ENCODE measurements at regions not wholly inside any gene's neighbourhood (a gene's known extent, or its start where the extent isn't known, plus 50 kb on each side); places are given as distances from the start of the nearest gene placed in this dataset.
"Not testable (repeated sequence)": the region's sequence is repeated elsewhere in the genome, so short reads cannot be mapped to it uniquely, and the experiment has no call there.

DNA sequence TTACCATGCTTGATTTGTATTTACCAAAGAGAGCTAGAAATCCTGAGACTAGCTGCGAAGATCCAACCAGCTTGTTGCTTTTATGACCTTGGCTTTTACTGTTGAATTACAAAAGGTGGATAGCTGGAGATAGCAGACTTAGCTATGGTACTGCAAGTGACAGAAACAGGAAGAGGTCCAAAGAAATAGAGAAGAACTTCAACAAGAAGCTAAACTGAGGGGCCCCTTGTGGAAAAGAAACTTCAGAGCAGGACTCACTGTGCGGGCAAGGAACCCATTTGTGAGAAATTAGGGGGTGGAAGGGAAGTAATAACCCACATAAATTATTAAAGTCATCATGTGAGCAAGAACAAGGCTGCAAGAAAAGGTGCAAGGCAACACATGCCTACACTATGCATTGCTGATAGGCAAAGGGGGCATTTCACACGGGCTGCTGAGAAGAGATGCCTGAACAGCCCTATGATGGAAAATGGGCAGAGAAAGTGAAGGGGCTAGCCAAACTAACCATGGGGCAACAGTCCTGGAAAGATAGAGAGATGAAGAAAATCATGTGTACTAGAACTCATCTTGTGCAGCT is 116.6 kb upstream of the PRDX6 start:
- DNase-seq (ENCODE audit: low spot score in 2 of 2) (no peak), ATAC-seq (replicated peaks; ENCODE audit: extremely low read depth, poor library complexity, severe bottlenecking) (no peak)
- Mint-ChIP-seq H3K27ac (ENCODE audit: low read depth) (no peak overlapping the region), H3K9me3 (no peaks in the 10 kb centered on the region), H3K4me3 (no peak overlapping the region), H3K36me3 (ENCODE audit: insufficient read depth) (peaks cover 1% of the 10 kb centered on the region), H3K27me3 (no peaks in the 10 kb centered on the region), H3K4me1 (peaks cover 22% of the 10 kb centered on the region)

- DNase-seq (ENCODE audit: low spot score in 2 of 2), result no peak
- Mint-ChIP-seq H3K36me3 (ENCODE audit: insufficient read depth) (peaks cover 1% of the 10 kb centered on the region), H3K4me3 (no peak overlapping the region), H3K27ac (ENCODE audit: low read depth) (no peak overlapping the region), H3K27me3 (no peaks in the 10 kb centered on the region), H3K9me3 (no peaks in the 10 kb centered on the region), H3K4me1 (peaks cover 12% of the 10 kb centered on the region)
- no peak for ATAC-seq (replicated peaks; ENCODE audit: extremely low read depth, poor library complexity, severe bottlenecking)
Observed at GRCh38 chr1:173362543-173362942, 114.6 kb upstream of the PRDX6 start.

DNA sequence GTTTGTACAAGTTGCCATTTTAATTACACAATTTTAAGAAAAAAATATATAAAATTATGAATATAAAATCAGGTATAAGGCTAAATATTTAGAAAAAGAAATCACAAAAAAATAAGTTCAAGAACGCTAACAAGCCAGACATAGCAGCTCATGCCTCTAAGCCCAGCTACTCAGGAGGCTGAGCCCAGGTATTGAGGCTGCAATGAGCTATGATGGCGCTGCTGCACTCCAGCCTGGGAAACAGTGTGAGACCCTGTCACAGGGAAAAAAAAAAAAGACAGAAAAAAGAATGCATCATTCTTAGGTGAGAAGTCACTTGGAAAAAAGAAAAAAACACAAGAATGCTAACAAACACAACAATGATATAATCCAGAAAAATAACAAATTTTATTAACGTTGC is 112.3 kb upstream of the PRDX6 start:
- peaks cover 7% of the 10 kb centered on the region for H3K9me3 Mint-ChIP-seq

GRCh38 chr1:173365341-173365740 is 111.8 kb upstream of the PRDX6 start:
- no peak overlapping the region for H3K4me3 Mint-ChIP-seq
- H3K27me3 Mint-ChIP-seq, result no peaks in the 10 kb centered on the region
- H3K4me1 Mint-ChIP-seq, result peaks cover 7% of the 10 kb centered on the region
- no peak overlapping the region for H3K27ac Mint-ChIP-seq (ENCODE audit: low read depth)
- peaks cover 7% of the 10 kb centered on the region for H3K9me3 Mint-ChIP-seq
- DNase-seq (ENCODE audit: low spot score in 2 of 2), result no peak
- ATAC-seq (replicated peaks; ENCODE audit: extremely low read depth, poor library complexity, severe bottlenecking), result no peak
- peaks cover 1% of the 10 kb centered on the region for H3K36me3 Mint-ChIP-seq (ENCODE audit: insufficient read depth)

More for the DNA sequence above, 112.3 kb upstream of the PRDX6 start:
- peaks cover 1% of the 10 kb centered on the region for H3K36me3 Mint-ChIP-seq (ENCODE audit: insufficient read depth)
- H3K27me3 Mint-ChIP-seq, result no peaks in the 10 kb centered on the region
- no peak overlapping the region for H3K27ac Mint-ChIP-seq (ENCODE audit: low read depth)
- ATAC-seq (replicated peaks; ENCODE audit: extremely low read depth, poor library complexity, severe bottlenecking), result no peak
- H3K4me3 Mint-ChIP-seq, result no peak overlapping the region
- no peak for DNase-seq (ENCODE audit: low spot score in 2 of 2)
- H3K4me1 Mint-ChIP-seq, result peaks cover 8% of the 10 kb centered on the region

DNA sequence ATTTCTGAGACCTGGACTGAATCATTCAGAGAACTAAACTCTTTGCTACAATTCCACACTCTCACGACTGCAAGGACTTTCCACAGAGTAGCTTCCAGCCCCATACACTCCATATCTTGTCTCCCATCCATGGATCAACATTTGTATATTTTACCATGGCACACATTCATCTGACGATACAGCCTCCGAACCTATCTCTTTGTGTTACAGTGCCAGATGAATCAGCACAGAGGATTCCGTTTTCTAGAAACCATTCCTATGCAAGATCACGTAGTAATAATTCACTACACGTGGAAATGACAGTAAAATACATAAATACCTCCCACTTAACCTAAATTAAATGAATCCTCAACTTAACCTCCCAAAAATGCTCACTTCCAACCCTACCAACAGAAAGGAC is 110.0 kb upstream of the PRDX6 start:
- Mint-ChIP-seq H3K4me1 (no peaks in the 10 kb centered on the region), H3K27me3 (no peaks in the 10 kb centered on the region), H3K36me3 (ENCODE audit: insufficient read depth) (peaks cover 1% of the 10 kb centered on the region), H3K27ac (ENCODE audit: low read depth) (no peak overlapping the region), H3K9me3 (peaks cover 7% of the 10 kb centered on the region), H3K4me3 (no peak overlapping the region)
- DNase-seq (ENCODE audit: low spot score in 2 of 2) (no peak), ATAC-seq (replicated peaks; ENCODE audit: extremely low read depth, poor library complexity, severe bottlenecking) (no peak)

- not testable (repeated sequence) for ATAC-seq (replicated peaks; ENCODE audit: extremely low read depth, poor library complexity, severe bottlenecking)
Observed at GRCh38 chr1:173370586-173370985, 106.5 kb upstream of the PRDX6 start.

GRCh38 chr1:173376065-173376464 is 101.1 kb upstream of the PRDX6 start:
- not testable (repeated sequence) for ATAC-seq (replicated peaks; ENCODE audit: extremely low read depth, poor library complexity, severe bottlenecking); H3K27me3 Mint-ChIP-seq; DNase-seq (ENCODE audit: low spot score in 2 of 2); H3K4me3 Mint-ChIP-seq; H3K27ac Mint-ChIP-seq (ENCODE audit: low read depth); H3K4me1 Mint-ChIP-seq; H3K36me3 Mint-ChIP-seq (ENCODE audit: insufficient read depth)
- H3K9me3 Mint-ChIP-seq, result peaks cover 13% of the 10 kb centered on the region

More at GRCh38 chr1:173370586-173370985, 106.5 kb upstream of the PRDX6 start:
- DNase-seq (ENCODE audit: low spot score in 2 of 2); H3K27me3 Mint-ChIP-seq; H3K27ac Mint-ChIP-seq (ENCODE audit: low read depth); H3K4me1 Mint-ChIP-seq; H3K36me3 Mint-ChIP-seq (ENCODE audit: insufficient read depth); H3K4me3 Mint-ChIP-seq: not testable (repeated sequence)
- peaks cover 12% of the 10 kb centered on the region for H3K9me3 Mint-ChIP-seq

GRCh38 chr1:173377266-173377665 is 99.9 kb upstream of the PRDX6 start:
- peaks cover 13% of the 10 kb centered on the region for H3K9me3 Mint-ChIP-seq
- H3K27ac Mint-ChIP-seq (ENCODE audit: low read depth), result no peak overlapping the region
- no peaks in the 10 kb centered on the region for H3K27me3 Mint-ChIP-seq

GRCh38 chr1:173383351-173383750 is 93.8 kb upstream of the PRDX6 start:
- no peaks in the 10 kb centered on the region for H3K27me3 Mint-ChIP-seq
- DNase-seq (ENCODE audit: low spot score in 2 of 2) (no peak), ATAC-seq (replicated peaks; ENCODE audit: extremely low read depth, poor library complexity, severe bottlenecking) (no peak)
- H3K27ac Mint-ChIP-seq (ENCODE audit: low read depth), result no peak overlapping the region
- no peaks in the 10 kb centered on the region for H3K9me3 Mint-ChIP-seq
- H3K4me3 Mint-ChIP-seq, result no peak overlapping the region
- peaks cover 3% of the 10 kb centered on the region for H3K36me3 Mint-ChIP-seq (ENCODE audit: insufficient read depth)
- no peaks in the 10 kb centered on the region for H3K4me1 Mint-ChIP-seq

More at GRCh38 chr1:173377266-173377665, 99.9 kb upstream of the PRDX6 start:
- ATAC-seq (replicated peaks; ENCODE audit: extremely low read depth, poor library complexity, severe bottlenecking) (no peak), DNase-seq (ENCODE audit: low spot score in 2 of 2) (no peak)
- no peaks in the 10 kb centered on the region for H3K4me1 Mint-ChIP-seq
- H3K4me3 Mint-ChIP-seq, result no peak overlapping the region
- peaks cover 3% of the 10 kb centered on the region for H3K36me3 Mint-ChIP-seq (ENCODE audit: insufficient read depth)

GRCh38 chr1:173388352-173388751 is 88.8 kb upstream of the PRDX6 start:
- Mint-ChIP-seq H3K27me3 (no peaks in the 10 kb centered on the region), H3K36me3 (ENCODE audit: insufficient read depth) (peaks cover 3% of the 10 kb centered on the region), H3K4me3 (no peak overlapping the region), H3K27ac (ENCODE audit: low read depth) (no peak overlapping the region), H3K9me3 (no peaks in the 10 kb centered on the region), H3K4me1 (no peaks in the 10 kb centered on the region)
- ATAC-seq (replicated peaks; ENCODE audit: extremely low read depth, poor library complexity, severe bottlenecking) (no peak), DNase-seq (ENCODE audit: low spot score in 2 of 2) (no peak)

GRCh38 chr1:173392895-173393658 is 84.1 kb upstream of the PRDX6 start:
- no peak overlapping the region for H3K27ac Mint-ChIP-seq (ENCODE audit: low read depth)
- no peak overlapping the region for H3K4me3 Mint-ChIP-seq
- H3K27me3 Mint-ChIP-seq, result no peaks in the 10 kb centered on the region
- ATAC-seq (replicated peaks; ENCODE audit: extremely low read depth, poor library complexity, severe bottlenecking) (no peak), DNase-seq (ENCODE audit: low spot score in 2 of 2) (no peak)
- H3K9me3 Mint-ChIP-seq, result no peaks in the 10 kb centered on the region
- no peaks in the 10 kb centered on the region for H3K4me1 Mint-ChIP-seq
- H3K36me3 Mint-ChIP-seq (ENCODE audit: insufficient read depth), result peaks cover 1% of the 10 kb centered on the region

DNA sequence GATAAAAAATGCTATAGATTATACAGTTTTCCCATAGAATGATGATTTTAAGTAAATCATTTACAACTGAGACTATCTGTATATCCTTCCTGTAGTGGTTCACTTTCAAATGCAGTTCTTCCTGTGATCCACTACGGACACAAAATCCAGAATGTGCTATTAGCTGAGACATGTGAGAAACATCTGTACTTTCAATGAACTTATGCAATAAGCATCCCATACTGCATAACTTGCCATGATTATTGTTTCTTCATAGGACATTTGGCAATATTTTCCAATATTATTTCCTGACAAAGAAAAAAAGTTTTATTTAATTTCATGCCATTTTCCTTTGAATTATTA is 83.5 kb upstream of the PRDX6 start:
- Mint-ChIP-seq H3K4me3 (no peak overlapping the region), H3K27ac (ENCODE audit: low read depth) (no peak overlapping the region), H3K4me1 (no peaks in the 10 kb centered on the region), H3K36me3 (ENCODE audit: insufficient read depth) (peaks cover 1% of the 10 kb centered on the region), H3K27me3 (no peaks in the 10 kb centered on the region), H3K9me3 (no peaks in the 10 kb centered on the region)
- DNase-seq (ENCODE audit: low spot score in 2 of 2) (no peak), ATAC-seq (replicated peaks; ENCODE audit: extremely low read depth, poor library complexity, severe bottlenecking) (no peak)

GRCh38 chr1:173394813-173395212 is 82.3 kb upstream of the PRDX6 start:
- H3K4me1 Mint-ChIP-seq; DNase-seq (ENCODE audit: low spot score in 2 of 2); H3K27ac Mint-ChIP-seq (ENCODE audit: low read depth); H3K9me3 Mint-ChIP-seq; H3K27me3 Mint-ChIP-seq; ATAC-seq (replicated peaks; ENCODE audit: extremely low read depth, poor library complexity, severe bottlenecking); H3K4me3 Mint-ChIP-seq; H3K36me3 Mint-ChIP-seq (ENCODE audit: insufficient read depth): not testable (repeated sequence)
